Transverse colon (tissue), 4 donors: ENCODE measurements at regions not wholly inside any gene's neighbourhood (a gene's known extent, or its start where the extent isn't known, plus 50 kb on each side); places are given as distances from the start of the nearest gene placed in this dataset.

Source experiments
- EP300 ChIP-seq: sonication (generic); formaldehyde crosslinking; IDR thresholded peaks from one replicate; pipeline ENCODE4 v1.6.1; 2017; ENCODE audit warnings: antibody characterized with exemption, low read depth
- POLR2A ChIP-seq: fragments of 450-650 bp; IDR thresholded peaks from one replicate; pipeline ENCODE4 v1.6.1; 2016; ENCODE audit warnings: antibody characterized with exemption, mild to moderate bottlenecking, moderate library complexity
- POLR2AphosphoS5 ChIP-seq, 3 donors: sonication (generic); formaldehyde crosslinking; IDR thresholded peaks; one replicate each; pipeline ENCODE4 v1.6.1; 2016; ENCODE audit warnings: antibody characterized with exemption in 3 of 3
- TF ChIP-seq, protein P1 (sequence below), 5 experiments: fragments of 200-600 bp in 3 of 5; fragments of 450-650 bp in 2 of 5; sonication (generic) in 3 of 5; IDR thresholded peaks; 1 replicate in 2 of 5; 2 replicates in 3 of 5; pipeline ENCODE4 v1.5.1; 2016 to 2017; ENCODE audit warnings: antibody characterized with exemption in 5 of 5, inconsistent platforms in 3 of 5, mild to moderate bottlenecking in 2 of 5, moderate library complexity in 1 of 5

DNA sequence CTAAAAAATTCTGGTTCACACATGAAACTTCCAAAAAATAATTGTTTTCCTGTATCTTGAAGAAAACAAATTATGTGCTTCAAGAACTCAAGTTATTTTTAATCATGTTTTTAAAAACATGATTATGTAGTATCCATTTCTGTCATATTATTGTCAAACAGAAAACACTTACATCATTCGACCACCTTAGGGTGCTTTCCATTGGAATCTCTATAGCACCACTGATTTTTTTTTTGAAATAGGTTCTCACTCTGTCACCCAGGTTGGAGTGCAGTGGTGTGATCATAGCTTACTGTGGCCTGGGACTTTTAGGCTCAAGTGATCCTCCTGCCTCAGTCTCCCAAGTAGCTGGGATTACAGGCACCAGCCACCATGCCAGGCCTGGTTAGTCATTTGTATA, 457.3 kb downstream of the SI start:
- TF ChIP-seq, protein P1, sequence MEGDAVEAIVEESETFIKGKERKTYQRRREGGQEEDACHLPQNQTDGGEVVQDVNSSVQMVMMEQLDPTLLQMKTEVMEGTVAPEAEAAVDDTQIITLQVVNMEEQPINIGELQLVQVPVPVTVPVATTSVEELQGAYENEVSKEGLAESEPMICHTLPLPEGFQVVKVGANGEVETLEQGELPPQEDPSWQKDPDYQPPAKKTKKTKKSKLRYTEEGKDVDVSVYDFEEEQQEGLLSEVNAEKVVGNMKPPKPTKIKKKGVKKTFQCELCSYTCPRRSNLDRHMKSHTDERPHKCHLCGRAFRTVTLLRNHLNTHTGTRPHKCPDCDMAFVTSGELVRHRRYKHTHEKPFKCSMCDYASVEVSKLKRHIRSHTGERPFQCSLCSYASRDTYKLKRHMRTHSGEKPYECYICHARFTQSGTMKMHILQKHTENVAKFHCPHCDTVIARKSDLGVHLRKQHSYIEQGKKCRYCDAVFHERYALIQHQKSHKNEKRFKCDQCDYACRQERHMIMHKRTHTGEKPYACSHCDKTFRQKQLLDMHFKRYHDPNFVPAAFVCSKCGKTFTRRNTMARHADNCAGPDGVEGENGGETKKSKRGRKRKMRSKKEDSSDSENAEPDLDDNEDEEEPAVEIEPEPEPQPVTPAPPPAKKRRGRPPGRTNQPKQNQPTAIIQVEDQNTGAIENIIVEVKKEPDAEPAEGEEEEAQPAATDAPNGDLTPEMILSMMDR (IDR thresholded peaks at IDR 0.05) = no peak
- TF ChIP-seq POLR2A (no peak), POLR2AphosphoS5 (IDR thresholded peaks at IDR 0.05) (no peak), EP300 (no peak)
